ENCODE measurements at regions not wholly inside any gene's neighbourhood (a gene's known extent, or its start where the extent isn't known, plus 50 kb on each side); places are given as distances from the start of the nearest gene placed in this dataset.

GRCh38 chr9:120182011-120182410, 398.0 kb downstream of the CDK5RAP2 start:
- TF ChIP-seq, protein P1, sequence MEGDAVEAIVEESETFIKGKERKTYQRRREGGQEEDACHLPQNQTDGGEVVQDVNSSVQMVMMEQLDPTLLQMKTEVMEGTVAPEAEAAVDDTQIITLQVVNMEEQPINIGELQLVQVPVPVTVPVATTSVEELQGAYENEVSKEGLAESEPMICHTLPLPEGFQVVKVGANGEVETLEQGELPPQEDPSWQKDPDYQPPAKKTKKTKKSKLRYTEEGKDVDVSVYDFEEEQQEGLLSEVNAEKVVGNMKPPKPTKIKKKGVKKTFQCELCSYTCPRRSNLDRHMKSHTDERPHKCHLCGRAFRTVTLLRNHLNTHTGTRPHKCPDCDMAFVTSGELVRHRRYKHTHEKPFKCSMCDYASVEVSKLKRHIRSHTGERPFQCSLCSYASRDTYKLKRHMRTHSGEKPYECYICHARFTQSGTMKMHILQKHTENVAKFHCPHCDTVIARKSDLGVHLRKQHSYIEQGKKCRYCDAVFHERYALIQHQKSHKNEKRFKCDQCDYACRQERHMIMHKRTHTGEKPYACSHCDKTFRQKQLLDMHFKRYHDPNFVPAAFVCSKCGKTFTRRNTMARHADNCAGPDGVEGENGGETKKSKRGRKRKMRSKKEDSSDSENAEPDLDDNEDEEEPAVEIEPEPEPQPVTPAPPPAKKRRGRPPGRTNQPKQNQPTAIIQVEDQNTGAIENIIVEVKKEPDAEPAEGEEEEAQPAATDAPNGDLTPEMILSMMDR (IDR thresholded peaks at IDR 0.05): no peak
- TF ChIP-seq POLR2A (IDR thresholded peaks at IDR 0.05): no peak
